AG04449 (cell line): ENCODE measurements at regions not wholly inside any gene's neighbourhood (a gene's known extent, or its start where the extent isn't known, plus 50 kb on each side); places are given as distances from the start of the nearest gene placed in this dataset.

Source experiments
- CTCF ChIA-PET: fragments of 350-600 bp; formaldehyde crosslinking; extraction: SDS; loops from one replicate; lab custom pipeline; 2021; ENCODE audit warnings: antibody characterized with exemption; lab: Yijun Ruan, JAX
- POLR2A ChIA-PET: fragments of 400-600, 350-600 bp; formaldehyde crosslinking; extraction: SDS; loops from one replicate; lab custom pipeline; 2020; ENCODE audit warnings: antibody characterized with exemption, inconsistent platforms; lab: Yijun Ruan, JAX
- DNase-seq: peaks from one replicate; pipeline ENCODE4 v3.0.0-alpha.2; 2010; ENCODE audit warnings: low read depth, low spot score
- H3K4me3 ChIP-seq: 2 replicates; pipeline ENCODE4 v1.5.1; 2011; ENCODE audit warnings: low read depth, mild to moderate bottlenecking, control low read depth, low read length
- TF ChIP-seq, protein P1 (sequence below): IDR thresholded peaks from one replicate; pipeline ENCODE4 v1.5.1; 2011; ENCODE audit warnings: mild to moderate bottlenecking, moderate library complexity, low read length, control low read depth, inconsistent platforms; ENCODE audit not compliant: insufficient read depth; ENCODE audit errors: missing control alignments

DNA sequence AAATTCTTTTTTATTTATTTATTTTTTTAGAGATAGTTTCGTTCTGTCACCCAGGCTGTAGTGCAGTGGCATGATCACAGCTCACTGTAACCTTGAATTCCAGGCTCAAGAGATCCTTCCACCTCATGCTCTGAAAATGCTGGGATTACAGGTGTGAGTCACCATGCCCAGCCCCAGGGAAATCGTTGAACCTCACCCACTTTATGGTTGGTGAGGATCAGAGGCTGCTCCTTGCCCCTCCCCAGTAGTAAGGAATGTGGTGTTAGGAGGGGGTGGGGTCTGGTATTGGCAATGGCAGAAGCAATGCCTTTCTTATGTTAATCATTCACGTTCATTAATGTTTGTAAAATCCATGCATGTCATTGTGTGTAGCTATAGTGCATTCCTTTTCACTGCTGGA lies 161.9 kb downstream of the SUCLG1 start:
- no peak for DNase-seq
- TF ChIP-seq, protein P1, sequence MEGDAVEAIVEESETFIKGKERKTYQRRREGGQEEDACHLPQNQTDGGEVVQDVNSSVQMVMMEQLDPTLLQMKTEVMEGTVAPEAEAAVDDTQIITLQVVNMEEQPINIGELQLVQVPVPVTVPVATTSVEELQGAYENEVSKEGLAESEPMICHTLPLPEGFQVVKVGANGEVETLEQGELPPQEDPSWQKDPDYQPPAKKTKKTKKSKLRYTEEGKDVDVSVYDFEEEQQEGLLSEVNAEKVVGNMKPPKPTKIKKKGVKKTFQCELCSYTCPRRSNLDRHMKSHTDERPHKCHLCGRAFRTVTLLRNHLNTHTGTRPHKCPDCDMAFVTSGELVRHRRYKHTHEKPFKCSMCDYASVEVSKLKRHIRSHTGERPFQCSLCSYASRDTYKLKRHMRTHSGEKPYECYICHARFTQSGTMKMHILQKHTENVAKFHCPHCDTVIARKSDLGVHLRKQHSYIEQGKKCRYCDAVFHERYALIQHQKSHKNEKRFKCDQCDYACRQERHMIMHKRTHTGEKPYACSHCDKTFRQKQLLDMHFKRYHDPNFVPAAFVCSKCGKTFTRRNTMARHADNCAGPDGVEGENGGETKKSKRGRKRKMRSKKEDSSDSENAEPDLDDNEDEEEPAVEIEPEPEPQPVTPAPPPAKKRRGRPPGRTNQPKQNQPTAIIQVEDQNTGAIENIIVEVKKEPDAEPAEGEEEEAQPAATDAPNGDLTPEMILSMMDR: no peak
- POLR2A ChIA-PET: no interaction called here
- CTCF ChIA-PET: no interaction called here
- H3K4me3 ChIP-seq: no peak overlapping the region

DNA sequence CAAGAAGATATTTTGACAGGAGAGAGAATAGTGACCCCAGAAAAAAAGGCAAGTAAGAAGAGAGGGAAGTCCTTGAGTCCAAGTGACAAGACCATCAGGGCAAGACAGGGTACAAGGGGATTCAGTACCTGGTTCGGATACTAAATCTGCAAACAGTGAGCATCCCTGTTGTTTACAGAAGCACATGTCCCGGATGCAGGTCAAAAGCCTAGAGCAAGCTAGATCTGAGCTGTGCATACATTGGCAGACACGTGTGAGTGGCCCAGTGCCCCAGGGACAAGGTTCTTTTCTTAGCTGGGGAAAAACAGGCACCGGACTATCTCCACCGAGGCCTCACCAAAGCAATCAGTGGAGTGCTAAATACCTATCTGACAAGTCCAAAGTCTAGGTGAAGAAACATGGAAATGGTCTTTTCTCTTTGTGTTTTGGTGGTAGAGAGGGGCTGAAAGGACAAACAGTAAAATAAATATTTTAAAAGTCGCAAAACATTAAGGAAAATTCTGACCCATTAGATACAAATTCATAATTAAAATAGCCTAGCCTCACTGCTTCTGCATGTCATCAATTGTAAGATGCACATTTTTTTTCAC lies 165.2 kb downstream of the SUCLG1 start:
- ChIA-PET POLR2A (no interaction called here), CTCF (no interaction called here)
- TF ChIP-seq, protein P1: no peak
- no peak for DNase-seq
- H3K4me3 ChIP-seq: no peak overlapping the region

DNA sequence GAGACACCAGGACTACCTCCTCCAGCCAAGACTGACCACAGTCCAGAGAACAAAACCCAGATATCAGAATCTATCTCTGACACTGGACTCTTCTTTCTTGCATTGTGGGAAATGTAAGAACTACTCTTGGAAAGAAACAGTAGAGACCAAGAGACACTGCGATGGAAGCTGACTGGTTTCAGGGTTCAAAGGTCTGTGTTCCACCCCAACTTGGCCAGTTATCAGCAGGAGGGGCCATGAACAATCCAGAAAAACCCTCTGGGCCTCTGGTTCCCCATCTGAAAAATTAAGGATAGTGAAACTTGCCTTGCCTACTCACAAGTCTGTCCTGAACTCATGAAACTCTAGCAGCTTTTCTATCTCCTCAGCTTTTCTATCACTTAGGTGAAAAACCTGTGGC lies 166.5 kb downstream of the SUCLG1 start:
- CTCF ChIA-PET: interaction anchor here (1.3 kb wide), 1 partner anchor 11 kb away, joined by 3 read pairs; no protein-coding TSS in a partner anchor

DNA sequence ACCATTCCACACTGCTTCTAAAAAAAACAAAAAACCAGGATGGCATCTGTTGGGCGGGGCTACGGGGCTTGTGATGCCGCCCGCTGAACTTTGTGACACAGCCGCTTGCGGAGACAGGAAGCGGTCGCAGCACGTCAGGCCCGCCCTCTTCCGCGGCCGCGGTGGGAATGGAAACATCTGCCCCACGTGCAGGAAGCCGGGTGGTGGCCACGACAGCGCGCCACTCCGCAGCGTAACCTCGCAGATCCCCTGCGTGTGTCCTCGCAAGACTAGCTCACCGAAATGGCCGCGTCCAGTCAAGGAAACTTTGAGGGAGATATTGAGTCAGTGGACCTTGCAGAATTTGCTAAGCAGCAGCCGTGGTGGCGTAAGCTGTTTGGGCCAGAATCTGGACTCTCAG lies 168.5 kb downstream of the SUCLG1 start:
- CTCF ChIA-PET: no interaction called here
- DNase-seq: no peak
- no peak overlapping the region for H3K4me3 ChIP-seq
- POLR2A ChIA-PET: no interaction called here
- TF ChIP-seq, protein P1: no peak

More for the DNA sequence above, 166.5 kb downstream of the SUCLG1 start:
- H3K4me3 ChIP-seq: no peak overlapping the region
- TF ChIP-seq, protein P1: no peak
- no peak for DNase-seq
- POLR2A ChIA-PET: no interaction called here

DNA sequence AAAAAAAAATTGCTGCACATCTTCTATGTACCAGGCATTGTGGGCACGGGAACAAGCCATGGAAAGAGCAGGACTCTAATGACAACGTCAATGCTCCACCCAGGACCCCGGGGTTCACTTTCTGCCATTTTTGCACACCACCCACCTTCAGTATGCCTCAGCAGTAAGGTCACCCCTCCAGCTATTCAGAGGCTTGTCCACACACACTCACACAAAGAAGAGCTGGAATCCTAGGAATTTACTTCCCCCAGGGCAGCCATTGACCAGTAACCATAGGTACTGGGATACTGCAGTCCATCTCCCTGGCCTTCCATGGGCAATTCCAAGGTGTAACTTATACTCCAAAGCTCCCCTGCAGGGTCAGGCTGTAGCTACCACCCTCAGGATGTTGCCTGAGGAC lies 170.8 kb downstream of the SUCLG1 start:
- no peak overlapping the region for H3K4me3 ChIP-seq
- POLR2A ChIA-PET: no interaction called here
- DNase-seq: no peak
- CTCF ChIA-PET: no interaction called here
- TF ChIP-seq, protein P1: no peak

DNA sequence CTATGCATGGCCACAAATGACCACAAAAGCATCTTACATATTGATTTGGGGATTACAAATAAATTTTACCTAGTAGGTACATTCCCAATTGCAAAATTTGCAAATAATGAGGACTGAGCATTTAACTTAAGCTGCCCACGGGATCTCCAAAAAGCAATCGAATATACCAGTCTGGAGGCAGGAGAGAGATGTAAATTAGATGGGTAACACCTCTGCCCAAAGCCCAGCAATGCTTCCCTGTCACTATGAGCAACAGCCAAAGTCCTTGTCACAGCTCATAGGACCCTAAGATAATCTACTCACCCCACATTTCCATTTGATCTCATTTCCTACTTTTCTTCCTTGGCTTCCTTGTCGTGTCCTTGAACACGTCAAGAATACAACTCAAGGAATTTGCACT lies 172.2 kb downstream of the SUCLG1 start:
- H3K4me3 ChIP-seq: no peak overlapping the region
- TF ChIP-seq, protein P1: no peak
- ChIA-PET POLR2A (no interaction called here), CTCF (no interaction called here)
- DNase-seq: no peak
